Fibroblast of pulmonary artery (primary cell): ENCODE measurements at regions not wholly inside any gene's neighbourhood (a gene's known extent, or its start where the extent isn't known, plus 50 kb on each side); places are given as distances from the start of the nearest gene placed in this dataset.

Source experiments
- DNase-seq: peaks from one replicate; pipeline ENCODE4 v3.0.0-alpha.2; 2010; ENCODE audit warnings: low read depth
- H3K4me3 ChIP-seq: replicated peaks from 2 replicates; pipeline ENCODE4 v1.5.1; 2011; ENCODE audit warnings: low read depth, mild to moderate bottlenecking, control low read depth, low read length, moderate library complexity
- TF ChIP-seq, protein P1 (sequence below): IDR thresholded peaks from 2 replicates; pipeline ENCODE4 v1.5.1; 2011; ENCODE audit warnings: mild to moderate bottlenecking, control low read depth, low read length, inconsistent platforms; ENCODE audit errors: missing control alignments

DNA sequence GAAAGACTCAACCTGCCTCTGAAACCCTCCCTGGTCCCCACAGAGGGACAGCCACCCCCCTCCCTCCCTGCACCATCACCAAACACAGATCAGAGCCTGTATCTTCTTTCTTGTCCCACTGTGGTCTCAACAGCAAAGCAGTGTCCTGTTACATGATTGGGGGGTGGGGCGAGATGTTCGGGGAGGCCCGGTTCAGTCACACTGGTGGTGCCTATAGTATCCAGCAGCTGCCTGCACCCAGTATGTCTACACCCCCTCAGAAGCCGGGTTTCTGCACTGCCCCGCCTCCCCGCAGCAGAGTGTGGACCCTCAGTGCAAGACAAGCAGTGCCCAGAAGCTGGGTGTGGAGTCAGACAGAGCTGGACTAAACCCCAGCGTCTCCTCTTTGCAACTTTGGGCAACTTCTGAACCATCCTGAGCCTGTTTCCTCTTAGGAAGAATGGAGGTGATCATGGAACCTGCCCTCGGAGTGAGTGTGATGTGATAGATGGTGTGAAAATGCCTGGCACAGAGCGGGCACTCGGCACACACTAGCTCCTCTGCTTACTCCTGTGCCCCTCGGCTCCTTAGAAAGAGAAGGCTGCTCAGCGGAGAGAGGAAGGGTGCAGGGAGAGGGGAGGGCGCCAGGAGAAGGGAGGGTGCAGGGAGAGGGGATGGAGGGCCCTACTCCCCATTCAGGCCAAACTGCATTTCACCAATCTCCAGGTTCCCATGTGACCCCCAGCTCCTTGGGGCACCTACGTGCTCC lies 84.0 kb upstream of the TNRC6C start:
- DNase-seq: no peak
- no peak overlapping the region for H3K4me3 ChIP-seq
- TF ChIP-seq, protein P1, sequence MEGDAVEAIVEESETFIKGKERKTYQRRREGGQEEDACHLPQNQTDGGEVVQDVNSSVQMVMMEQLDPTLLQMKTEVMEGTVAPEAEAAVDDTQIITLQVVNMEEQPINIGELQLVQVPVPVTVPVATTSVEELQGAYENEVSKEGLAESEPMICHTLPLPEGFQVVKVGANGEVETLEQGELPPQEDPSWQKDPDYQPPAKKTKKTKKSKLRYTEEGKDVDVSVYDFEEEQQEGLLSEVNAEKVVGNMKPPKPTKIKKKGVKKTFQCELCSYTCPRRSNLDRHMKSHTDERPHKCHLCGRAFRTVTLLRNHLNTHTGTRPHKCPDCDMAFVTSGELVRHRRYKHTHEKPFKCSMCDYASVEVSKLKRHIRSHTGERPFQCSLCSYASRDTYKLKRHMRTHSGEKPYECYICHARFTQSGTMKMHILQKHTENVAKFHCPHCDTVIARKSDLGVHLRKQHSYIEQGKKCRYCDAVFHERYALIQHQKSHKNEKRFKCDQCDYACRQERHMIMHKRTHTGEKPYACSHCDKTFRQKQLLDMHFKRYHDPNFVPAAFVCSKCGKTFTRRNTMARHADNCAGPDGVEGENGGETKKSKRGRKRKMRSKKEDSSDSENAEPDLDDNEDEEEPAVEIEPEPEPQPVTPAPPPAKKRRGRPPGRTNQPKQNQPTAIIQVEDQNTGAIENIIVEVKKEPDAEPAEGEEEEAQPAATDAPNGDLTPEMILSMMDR: no peak

DNA sequence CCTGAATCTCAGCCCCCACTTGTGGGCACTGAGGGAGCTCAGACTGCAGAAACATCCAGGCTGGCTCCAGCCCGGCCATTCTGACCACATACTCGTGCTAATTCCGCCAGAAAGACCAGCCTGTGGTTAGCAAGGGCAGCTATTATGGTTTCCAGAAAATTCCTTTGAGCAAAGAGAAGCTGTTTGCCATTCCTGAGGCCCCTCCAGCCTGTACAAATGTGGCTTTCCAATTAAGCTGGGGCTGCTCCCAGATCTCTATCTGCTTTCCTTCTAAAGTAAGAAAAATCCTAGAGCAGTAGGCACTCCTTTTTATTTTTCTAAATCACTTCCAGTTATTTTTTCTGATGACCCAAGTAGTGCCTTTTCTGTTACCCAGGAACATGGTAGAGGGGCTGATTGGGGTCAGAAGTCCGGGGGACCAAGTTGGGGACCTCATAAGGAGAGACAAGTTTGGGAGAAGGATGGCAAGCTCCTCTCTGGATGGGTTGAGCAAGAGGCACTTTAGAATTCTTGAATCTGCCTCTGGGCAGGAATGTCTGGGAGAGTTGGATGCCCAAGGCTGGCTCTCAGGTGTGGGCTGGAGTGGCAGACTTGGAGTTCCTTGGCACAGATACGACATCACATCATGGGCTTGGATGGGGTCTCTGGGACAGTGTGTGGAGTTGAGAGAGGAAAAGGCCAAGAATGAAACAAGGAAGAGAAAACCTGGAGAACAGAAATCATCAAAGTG lies 83.3 kb upstream of the TNRC6C start:
- no peak overlapping the region for H3K4me3 ChIP-seq
- TF ChIP-seq, protein P1: no peak
- peak; percentile 32 for DNase-seq

DNA sequence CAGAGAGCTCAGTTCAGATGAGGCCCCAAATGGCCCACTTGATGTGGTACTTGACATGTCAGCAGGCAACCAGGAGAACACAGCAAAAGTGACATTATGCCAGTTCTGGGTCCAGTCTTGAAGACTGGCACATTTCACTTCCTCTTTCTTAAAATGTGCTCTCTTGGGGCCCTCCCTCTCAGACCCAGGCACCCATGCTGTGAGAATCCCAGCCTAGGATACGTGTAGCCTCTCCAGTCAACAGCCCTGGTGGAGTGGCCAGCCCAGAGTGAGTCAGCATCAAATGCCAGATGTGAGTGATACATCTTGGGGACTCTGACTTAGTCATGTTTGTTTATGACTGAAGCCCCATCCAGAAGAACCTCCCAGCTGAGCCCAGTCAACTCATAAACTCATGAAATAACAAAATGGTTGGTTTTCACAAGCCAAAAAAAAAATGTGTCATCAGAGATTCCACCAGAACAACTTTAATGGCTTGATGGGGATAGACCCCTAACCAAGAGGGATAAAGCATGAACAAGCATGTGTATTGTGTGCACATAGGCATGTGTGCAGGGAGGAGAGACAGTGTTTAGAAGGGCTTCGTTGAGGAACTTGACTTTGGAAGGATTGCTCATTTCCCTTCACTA lies 82.5 kb upstream of the TNRC6C start:
- no peak for DNase-seq
- no peak overlapping the region for H3K4me3 ChIP-seq

DNA sequence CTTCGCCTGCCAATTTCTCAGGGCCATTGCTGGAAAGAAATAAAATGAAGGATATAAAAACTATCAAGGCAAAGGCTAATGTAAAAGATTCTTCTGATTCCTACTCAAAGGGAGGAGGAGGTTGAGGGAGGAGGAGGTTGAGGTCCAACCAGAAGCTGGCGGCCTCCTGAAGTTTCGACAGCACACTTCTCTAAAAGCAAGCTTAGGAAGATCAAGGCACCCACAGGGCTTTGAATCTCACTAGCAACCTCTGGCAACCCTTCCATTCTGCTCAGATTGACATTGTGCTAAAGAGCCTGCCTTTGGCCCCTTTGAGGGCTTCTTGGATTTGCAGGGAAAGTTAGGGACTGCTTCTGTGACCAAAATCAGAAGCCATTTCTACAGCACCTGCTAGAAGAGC lies 81.5 kb upstream of the TNRC6C start:
- TF ChIP-seq, protein P1: no peak
- H3K4me3 ChIP-seq: no peak overlapping the region
- DNase-seq: no peak

More for the DNA sequence above, 82.5 kb upstream of the TNRC6C start:
- TF ChIP-seq, protein P1: no peak

DNA sequence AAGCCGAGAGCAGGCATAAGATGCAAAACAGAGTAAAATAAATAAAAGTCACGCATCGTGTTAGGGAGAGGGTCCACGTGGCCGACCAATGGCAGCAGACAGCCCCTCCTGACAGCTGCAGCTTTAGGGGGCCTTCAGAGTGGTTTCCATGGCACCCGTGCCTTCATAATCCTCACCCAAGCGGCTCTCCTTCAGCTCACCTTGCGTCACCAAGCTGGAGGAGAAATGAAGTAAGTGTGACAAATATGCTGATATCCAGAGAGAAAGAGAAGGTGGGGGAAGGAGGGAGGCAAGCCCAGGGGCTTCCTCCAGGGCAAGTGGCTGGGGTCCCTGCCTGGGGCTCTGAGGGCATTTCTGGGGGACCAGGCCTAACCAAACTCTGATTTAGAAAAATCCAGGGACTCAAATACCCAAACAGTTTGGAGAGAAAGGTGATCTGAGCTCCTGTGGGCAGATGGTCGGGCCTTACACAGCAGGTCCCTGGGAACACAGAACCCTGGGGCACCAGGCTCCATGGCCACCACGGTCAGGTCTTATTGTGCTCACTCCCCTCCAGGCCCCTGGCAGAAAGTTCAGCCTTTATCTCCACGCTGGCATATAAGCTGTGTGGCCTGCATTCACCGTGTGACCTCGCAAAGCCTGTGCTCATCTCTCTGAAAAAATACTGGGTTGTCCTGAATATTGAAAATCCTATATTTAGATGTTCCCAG lies 80.7 kb upstream of the TNRC6C start:
- no peak for DNase-seq
- H3K4me3 ChIP-seq: no peak overlapping the region
- TF ChIP-seq, protein P1: no peak

DNA sequence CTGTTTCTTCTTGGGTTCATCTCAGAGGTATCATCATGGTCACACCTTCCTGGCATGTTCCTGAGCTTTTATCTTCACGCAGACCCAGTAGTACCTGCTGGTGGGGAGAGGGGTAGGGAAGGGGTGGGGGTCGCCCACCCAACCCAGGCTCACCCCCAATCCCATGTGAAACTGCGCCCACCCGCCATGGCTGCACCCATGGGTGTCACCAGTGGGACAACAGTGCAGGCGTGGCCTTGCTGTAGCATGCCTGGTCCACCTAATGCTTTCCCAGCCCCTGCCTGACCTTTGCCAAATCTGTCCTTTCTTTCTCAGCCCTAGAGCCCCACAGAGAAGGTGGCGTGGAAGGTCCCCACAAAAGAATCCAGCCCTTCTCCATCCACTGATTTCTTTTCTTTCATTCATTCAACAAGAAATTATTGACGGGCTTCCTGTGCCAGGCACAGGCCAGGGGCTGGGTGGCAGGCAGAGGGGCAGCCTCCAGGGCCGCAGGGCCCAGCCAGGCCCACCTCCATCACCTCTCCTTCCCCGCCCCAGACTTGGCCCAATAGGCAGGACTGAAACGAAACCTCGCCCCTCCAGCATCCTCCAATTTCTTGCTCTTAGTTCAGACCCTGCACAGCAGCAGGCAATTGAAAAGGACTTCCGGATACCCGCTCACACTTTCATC lies 79.1 kb upstream of the TNRC6C start:
- TF ChIP-seq, protein P1: no peak
- no peak overlapping the region for H3K4me3 ChIP-seq
- no peak for DNase-seq
